PC-9 (cell line): ENCODE measurements at regions not wholly inside any gene's neighbourhood (a gene's known extent, or its start where the extent isn't known, plus 50 kb on each side); places are given as distances from the start of the nearest gene placed in this dataset.

Experiments used
- EZH2 ChIP-seq: fragments of 200-600 bp; sonication (generic); IDR thresholded peaks from 2 replicates; pipeline ENCODE4 v1.8.0; 2017; ENCODE audit warnings: antibody characterized with exemption, low read depth
- TF ChIP-seq, protein P1 (sequence below): fragments of 200-600 bp; sonication (generic); conservative IDR thresholded peaks from 2 replicates; pipeline ENCODE4 v1.6.1; 2017; ENCODE audit warnings: mixed run types, antibody characterized with exemption, mild to moderate bottlenecking, moderate library complexity

DNA sequence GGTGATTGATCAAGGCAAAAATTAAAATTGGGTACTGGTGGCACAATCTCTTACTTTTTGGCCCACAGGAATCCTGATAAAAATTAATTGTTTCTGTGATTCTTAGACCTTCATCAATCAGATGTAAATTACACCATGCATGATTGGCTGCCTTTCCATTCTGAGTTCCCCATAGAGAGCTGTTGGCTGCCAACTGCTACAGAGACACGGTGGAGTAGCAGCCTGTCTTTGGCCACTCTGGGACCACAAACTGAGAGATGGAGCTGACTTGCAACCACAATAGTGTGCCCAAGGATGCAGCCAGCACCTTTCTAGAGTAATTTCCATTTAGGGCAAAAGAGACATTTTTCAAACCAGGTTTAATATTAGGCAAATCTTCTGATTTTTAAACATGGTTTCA is 274.3 kb upstream of the MMS22L start:
- TF ChIP-seq EZH2 = no peak
- TF ChIP-seq, protein P1, sequence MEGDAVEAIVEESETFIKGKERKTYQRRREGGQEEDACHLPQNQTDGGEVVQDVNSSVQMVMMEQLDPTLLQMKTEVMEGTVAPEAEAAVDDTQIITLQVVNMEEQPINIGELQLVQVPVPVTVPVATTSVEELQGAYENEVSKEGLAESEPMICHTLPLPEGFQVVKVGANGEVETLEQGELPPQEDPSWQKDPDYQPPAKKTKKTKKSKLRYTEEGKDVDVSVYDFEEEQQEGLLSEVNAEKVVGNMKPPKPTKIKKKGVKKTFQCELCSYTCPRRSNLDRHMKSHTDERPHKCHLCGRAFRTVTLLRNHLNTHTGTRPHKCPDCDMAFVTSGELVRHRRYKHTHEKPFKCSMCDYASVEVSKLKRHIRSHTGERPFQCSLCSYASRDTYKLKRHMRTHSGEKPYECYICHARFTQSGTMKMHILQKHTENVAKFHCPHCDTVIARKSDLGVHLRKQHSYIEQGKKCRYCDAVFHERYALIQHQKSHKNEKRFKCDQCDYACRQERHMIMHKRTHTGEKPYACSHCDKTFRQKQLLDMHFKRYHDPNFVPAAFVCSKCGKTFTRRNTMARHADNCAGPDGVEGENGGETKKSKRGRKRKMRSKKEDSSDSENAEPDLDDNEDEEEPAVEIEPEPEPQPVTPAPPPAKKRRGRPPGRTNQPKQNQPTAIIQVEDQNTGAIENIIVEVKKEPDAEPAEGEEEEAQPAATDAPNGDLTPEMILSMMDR = no peak
